ENCODE measurements at regions not wholly inside any gene's neighbourhood (a gene's known extent, or its start where the extent isn't known, plus 50 kb on each side); places are given as distances from the start of the nearest gene placed in this dataset.

DNA sequence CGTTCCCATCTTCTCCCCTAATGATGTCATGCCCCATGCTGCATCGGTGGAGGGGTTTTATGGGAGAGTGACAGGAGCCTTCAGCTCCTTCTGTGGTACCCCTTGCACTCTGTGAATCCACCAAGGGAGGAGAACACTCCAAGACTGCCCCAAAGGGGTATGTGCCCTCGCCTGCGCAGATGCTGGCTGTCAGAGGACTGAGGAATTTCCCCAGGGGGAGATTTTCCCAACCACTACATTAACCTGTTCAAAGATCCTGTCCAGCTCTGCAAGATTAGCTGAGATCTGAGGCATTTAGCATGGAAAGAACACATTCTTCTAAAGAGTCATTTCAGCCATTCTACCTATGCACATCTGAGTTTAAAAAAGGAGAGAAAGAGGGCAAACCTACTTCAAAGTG, 143.2 kb upstream of the ITGA6 start:
- TF ChIP-seq EZH2phosphoT487 (IDR thresholded peaks at IDR 0.05; ENCODE audit: insufficient read depth, low read depth) (no peak), EZH2 (IDR thresholded peaks at IDR 0.05; ENCODE audit: insufficient read depth, poor library complexity, severe bottlenecking) (no peak)

All from GM23248 (cell line).